WTC11 (cell line): ENCODE measurements at regions not wholly inside any gene's neighbourhood (a gene's known extent, or its start where the extent isn't known, plus 50 kb on each side); places are given as distances from the start of the nearest gene placed in this dataset.

Experiments used
- ATAC-seq: fragments of 200-7000 bp; cut with Tn5 transposase; 2 replicates; pipeline ENCODE4 v1.10.0; 2021; ENCODE audit warnings: mild to moderate bottlenecking, moderate library complexity
- CTCF ChIA-PET: fragments of 300-600 bp; sonication (Branson Sonifier 250); formaldehyde crosslinking; loops from one replicate; lab custom pipeline; 2021; ENCODE audit warnings: antibody characterized with exemption; lab: Charles Lee
- POLR2A ChIA-PET: fragments of 350-600 bp; sonication (Branson Sonifier 250); formaldehyde crosslinking; loops from one replicate; lab custom pipeline; 2021; ENCODE audit warnings: antibody characterized with exemption; lab: Charles Lee
- DNase-seq: peaks from one replicate; pipeline ENCODE4 v3.0.0; 2021; ENCODE audit warnings: low spot score
- H3K27ac Mint-ChIP-seq: 2 replicates; pipeline ENCODE4 v1.8.0; 2021; ENCODE audit warnings: mixed read lengths
- H3K27me3 Mint-ChIP-seq: 2 replicates; pipeline ENCODE4 v1.8.0; 2021; ENCODE audit warnings: low read depth, mild to moderate bottlenecking, moderate library complexity, mixed read lengths
- H3K36me3 Mint-ChIP-seq: 2 replicates; pipeline ENCODE4 v1.8.0; 2021; ENCODE audit warnings: mixed read lengths
- H3K4me1 Mint-ChIP-seq: 2 replicates; pipeline ENCODE4 v1.8.0; 2022; ENCODE audit warnings: mixed read lengths
- H3K4me3 Mint-ChIP-seq: 2 replicates; pipeline ENCODE4 v1.8.0; 2021; ENCODE audit warnings: mild to moderate bottlenecking, moderate library complexity, mixed read lengths
- H3K9me3 Mint-ChIP-seq: 2 replicates; pipeline ENCODE4 v1.8.0; 2021; ENCODE audit warnings: mixed read lengths
- ATF1 ChIP-seq: sonication (generic); formaldehyde crosslinking; IDR thresholded peaks from 2 replicates; pipeline ENCODE4 v1.8.1; 2023; ENCODE audit warnings: mild to moderate bottlenecking, moderate library complexity, missing genetic modification reagents
- ATF2 ChIP-seq: sonication (generic); formaldehyde crosslinking; IDR thresholded peaks from 2 replicates; pipeline ENCODE4 v1.8.1; 2022; ENCODE audit warnings: low read depth, missing genetic modification reagents, borderline replicate concordance
- CREM ChIP-seq: sonication (generic); formaldehyde crosslinking; IDR thresholded peaks from 2 replicates; pipeline ENCODE4 v1.8.1; 2022; ENCODE audit warnings: mild to moderate bottlenecking, missing genetic modification reagents, moderate library complexity
- E2F5 ChIP-seq: sonication (generic); formaldehyde crosslinking; IDR thresholded peaks from 2 replicates; pipeline ENCODE4 v1.8.1; 2022; ENCODE audit warnings: mild to moderate bottlenecking, moderate library complexity, missing genetic modification reagents
- FOXP1 ChIP-seq: sonication (generic); formaldehyde crosslinking; IDR thresholded peaks from 2 replicates; pipeline ENCODE4 v1.8.0; 2022; ENCODE audit warnings: missing genetic modification reagents, mild to moderate bottlenecking, moderate library complexity, borderline replicate concordance
- HMGA2 ChIP-seq: fragments of 250-450 bp; sonication (Bioruptor Pico); IDR thresholded peaks from 2 replicates; pipeline ENCODE4 v1.4.0; 2021; ENCODE audit warnings: mild to moderate bottlenecking, moderate library complexity
- JAZF1 ChIP-seq: fragments of 250-450 bp; sonication (Bioruptor Pico); IDR thresholded peaks from 2 replicates; pipeline ENCODE4 v1.9.0; 2021; ENCODE audit warnings: moderate library complexity, mild to moderate bottlenecking, inconsistent platforms
- JUN ChIP-seq: sonication (generic); formaldehyde crosslinking; IDR thresholded peaks from 2 replicates; pipeline ENCODE4 v1.8.0; 2023; ENCODE audit warnings: mild to moderate bottlenecking, missing genetic modification reagents
- NFYB ChIP-seq: sonication (generic); formaldehyde crosslinking; conservative IDR thresholded peaks from 2 replicates; pipeline ENCODE4 v1.8.0; 2022; ENCODE audit warnings: low read depth, missing genetic modification reagents
- NR1H2 ChIP-seq: sonication (generic); formaldehyde crosslinking; IDR thresholded peaks from 2 replicates; pipeline ENCODE4 v1.9.0; 2021; ENCODE audit warnings: mild to moderate bottlenecking, moderate library complexity, missing genetic modification reagents
- OVOL2 ChIP-seq: fragments of 250-450 bp; sonication (Bioruptor Pico); IDR thresholded peaks from 2 replicates; pipeline ENCODE4 v1.9.0; 2021; ENCODE audit warnings: mild to moderate bottlenecking, borderline replicate concordance
- PRRX2 ChIP-seq: fragments of 250-450 bp; sonication (Bioruptor Pico); IDR thresholded peaks from 2 replicates; pipeline ENCODE4 v1.8.0; 2021; ENCODE audit warnings: mild to moderate bottlenecking
- TP53 ChIP-seq: sonication (generic); formaldehyde crosslinking; IDR thresholded peaks from 2 replicates; pipeline ENCODE4 v1.8.1; 2023; ENCODE audit warnings: mild to moderate bottlenecking, missing genetic modification reagents
- ZNF121 ChIP-seq: sonication (generic); formaldehyde crosslinking; IDR thresholded peaks from 2 replicates; pipeline ENCODE4 v1.8.0; 2023; ENCODE audit warnings: missing genetic modification reagents
- ZNF281 ChIP-seq: sonication (generic); formaldehyde crosslinking; IDR thresholded peaks from 2 replicates; pipeline ENCODE4 v1.8.0; 2023; ENCODE audit warnings: mild to moderate bottlenecking, missing genetic modification reagents
- ZNF396 ChIP-seq: fragments of 250-450 bp; sonication (Bioruptor Pico); IDR thresholded peaks from 2 replicates; pipeline ENCODE4 v1.8.0; 2021; ENCODE audit warnings: mild to moderate bottlenecking, moderate library complexity, borderline replicate concordance
- TF ChIP-seq, protein P1 (sequence below): sonication (generic); formaldehyde crosslinking; IDR thresholded peaks from 2 replicates; pipeline ENCODE4 v1.8.0; 2022; ENCODE audit warnings: mild to moderate bottlenecking, missing genetic modification reagents
- TF ChIP-seq, protein P2 (sequence below): sonication (generic); formaldehyde crosslinking; IDR thresholded peaks from 2 replicates; pipeline ENCODE4 v1.8.0; 2023; ENCODE audit warnings: missing genetic modification reagents, mild to moderate bottlenecking, borderline replicate concordance
- TF ChIP-seq, protein P3 (sequence below): fragments of 250-450 bp; sonication (Bioruptor Pico); IDR thresholded peaks from 2 replicates; pipeline ENCODE4 v1.9.0; 2021; ENCODE audit warnings: moderate library complexity, mild to moderate bottlenecking, inconsistent platforms, borderline replicate concordance

DNA sequence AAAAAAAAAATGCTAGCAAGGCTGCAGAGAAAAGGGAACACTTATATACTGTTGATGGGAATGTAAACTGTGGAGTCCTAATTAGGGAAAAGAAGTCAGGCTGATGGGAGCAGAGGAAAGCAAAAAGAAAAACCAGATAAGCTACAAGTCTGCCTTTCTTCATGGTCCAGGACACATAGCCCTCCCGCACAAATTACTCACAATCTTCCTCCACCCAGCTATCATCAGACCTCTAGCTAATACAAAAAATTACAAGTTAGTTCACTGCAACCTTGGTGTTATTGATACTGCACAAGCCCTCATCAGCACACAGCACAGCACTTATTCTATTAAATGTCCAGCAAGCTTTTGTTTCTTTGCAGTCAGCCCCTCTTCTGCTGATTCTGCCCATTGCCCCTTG lies 186.0 kb upstream of the ADRA1B start:
- ChIA-PET CTCF (no interaction called here), POLR2A (no interaction called here)
- ATAC-seq: no peak
- TF ChIP-seq, protein P1, sequence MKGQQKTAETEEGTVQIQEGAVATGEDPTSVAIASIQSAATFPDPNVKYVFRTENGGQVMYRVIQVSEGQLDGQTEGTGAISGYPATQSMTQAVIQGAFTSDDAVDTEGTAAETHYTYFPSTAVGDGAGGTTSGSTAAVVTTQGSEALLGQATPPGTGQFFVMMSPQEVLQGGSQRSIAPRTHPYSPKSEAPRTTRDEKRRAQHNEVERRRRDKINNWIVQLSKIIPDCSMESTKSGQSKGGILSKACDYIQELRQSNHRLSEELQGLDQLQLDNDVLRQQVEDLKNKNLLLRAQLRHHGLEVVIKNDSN: no peak
- TF ChIP-seq FOXP1 (CRISPR knock-in tag) (no peak), JAZF1 (CRISPR knock-in tag) (no peak), NR1H2 (CRISPR knock-in tag) (no peak), ZNF396 (CRISPR knock-in tag) (no peak), ZNF121 (CRISPR knock-in tag) (no peak), OVOL2 (CRISPR knock-in tag) (no peak), TP53 (CRISPR knock-in tag) (no peak), E2F5 (no peak), ATF2 (CRISPR knock-in tag) (no peak), ATF1 (CRISPR knock-in tag) (no peak), JUN (CRISPR knock-in tag) (no peak), CREM (CRISPR knock-in tag) (no peak), PRRX2 (CRISPR knock-in tag) (no peak), ZNF281 (no peak), NFYB (CRISPR knock-in tag) (no peak), HMGA2 (CRISPR knock-in tag) (no peak)
- TF ChIP-seq, protein P2, sequence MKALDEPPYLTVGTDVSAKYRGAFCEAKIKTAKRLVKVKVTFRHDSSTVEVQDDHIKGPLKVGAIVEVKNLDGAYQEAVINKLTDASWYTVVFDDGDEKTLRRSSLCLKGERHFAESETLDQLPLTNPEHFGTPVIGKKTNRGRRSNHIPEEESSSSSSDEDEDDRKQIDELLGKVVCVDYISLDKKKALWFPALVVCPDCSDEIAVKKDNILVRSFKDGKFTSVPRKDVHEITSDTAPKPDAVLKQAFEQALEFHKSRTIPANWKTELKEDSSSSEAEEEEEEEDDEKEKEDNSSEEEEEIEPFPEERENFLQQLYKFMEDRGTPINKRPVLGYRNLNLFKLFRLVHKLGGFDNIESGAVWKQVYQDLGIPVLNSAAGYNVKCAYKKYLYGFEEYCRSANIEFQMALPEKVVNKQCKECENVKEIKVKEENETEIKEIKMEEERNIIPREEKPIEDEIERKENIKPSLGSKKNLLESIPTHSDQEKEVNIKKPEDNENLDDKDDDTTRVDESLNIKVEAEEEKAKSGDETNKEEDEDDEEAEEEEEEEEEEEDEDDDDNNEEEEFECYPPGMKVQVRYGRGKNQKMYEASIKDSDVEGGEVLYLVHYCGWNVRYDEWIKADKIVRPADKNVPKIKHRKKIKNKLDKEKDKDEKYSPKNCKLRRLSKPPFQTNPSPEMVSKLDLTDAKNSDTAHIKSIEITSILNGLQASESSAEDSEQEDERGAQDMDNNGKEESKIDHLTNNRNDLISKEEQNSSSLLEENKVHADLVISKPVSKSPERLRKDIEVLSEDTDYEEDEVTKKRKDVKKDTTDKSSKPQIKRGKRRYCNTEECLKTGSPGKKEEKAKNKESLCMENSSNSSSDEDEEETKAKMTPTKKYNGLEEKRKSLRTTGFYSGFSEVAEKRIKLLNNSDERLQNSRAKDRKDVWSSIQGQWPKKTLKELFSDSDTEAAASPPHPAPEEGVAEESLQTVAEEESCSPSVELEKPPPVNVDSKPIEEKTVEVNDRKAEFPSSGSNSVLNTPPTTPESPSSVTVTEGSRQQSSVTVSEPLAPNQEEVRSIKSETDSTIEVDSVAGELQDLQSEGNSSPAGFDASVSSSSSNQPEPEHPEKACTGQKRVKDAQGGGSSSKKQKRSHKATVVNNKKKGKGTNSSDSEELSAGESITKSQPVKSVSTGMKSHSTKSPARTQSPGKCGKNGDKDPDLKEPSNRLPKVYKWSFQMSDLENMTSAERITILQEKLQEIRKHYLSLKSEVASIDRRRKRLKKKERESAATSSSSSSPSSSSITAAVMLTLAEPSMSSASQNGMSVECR (CRISPR knock-in tag): no peak
- TF ChIP-seq, protein P3, sequence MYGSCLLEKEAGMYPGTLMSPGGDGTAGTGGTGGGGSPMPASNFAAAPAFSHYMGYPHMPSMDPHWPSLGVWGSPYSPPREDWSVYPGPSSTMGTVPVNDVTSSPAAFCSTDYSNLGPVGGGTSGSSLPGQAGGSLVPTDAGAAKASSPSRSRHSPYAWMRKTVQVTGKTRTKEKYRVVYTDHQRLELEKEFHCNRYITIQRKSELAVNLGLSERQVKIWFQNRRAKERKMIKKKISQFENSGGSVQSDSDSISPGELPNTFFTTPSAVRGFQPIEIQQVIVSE (CRISPR knock-in tag): no peak
- TF ChIP-seq, all 79 proteins: peak for 0
- Mint-ChIP-seq H3K4me3 (no peak overlapping the region), H3K4me1 (peaks cover 8% of the 10 kb centered on the region), H3K27ac (no peak overlapping the region), H3K9me3 (no peaks in the 10 kb centered on the region), H3K27me3 (no peaks in the 10 kb centered on the region), H3K36me3 (no peaks in the 10 kb centered on the region)
- DNase-seq: no peak
